ENCODE measurements at regions not wholly inside any gene's neighbourhood (a gene's known extent, or its start where the extent isn't known, plus 50 kb on each side); places are given as distances from the start of the nearest gene placed in this dataset.

DNA sequence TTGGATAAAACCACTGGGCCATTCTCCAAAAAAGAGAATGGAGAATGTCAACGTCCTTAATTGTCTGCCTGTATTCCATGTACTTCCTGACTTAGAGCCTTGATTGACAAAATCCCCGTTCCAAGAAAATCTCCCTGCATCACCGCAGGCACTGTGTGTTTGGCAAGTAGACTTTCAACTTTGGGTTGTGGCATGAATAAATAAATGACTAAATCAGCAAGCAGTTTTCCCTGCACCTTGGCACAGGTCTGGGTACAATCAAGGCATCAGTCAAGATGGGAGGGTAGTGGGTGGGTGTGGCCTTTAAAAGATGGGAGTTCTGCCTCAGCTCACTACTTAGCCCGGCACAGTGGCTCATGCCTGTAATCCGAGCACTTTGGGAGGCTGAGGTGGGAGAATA lies 248.5 kb upstream of the RPL38 start:
- peak in 1 of 6 donors; percentile 44 for DNase-seq (ENCODE audit: low read depth in 4 of 6, low spot score in 6 of 6)
- Histone ChIP-seq H3K36me3 (ENCODE audit: control insufficient read depth, insufficient read depth, low read length) (no peaks in the 10 kb centered on the region), H3K4me3 (ENCODE audit: low read depth, low read length) (no peak overlapping the region), H3K27me3 (ENCODE audit: control insufficient read depth, insufficient read depth, low read length) (no peaks in the 10 kb centered on the region), H3K9me3 (ENCODE audit: control insufficient read depth, insufficient read depth, low read length) (no peaks in the 10 kb centered on the region), H3K27ac (ENCODE audit: low read depth, low read length) (no peak overlapping the region), H3K4me1 (ENCODE audit: control insufficient read depth, insufficient read depth, low read length) (peaks cover 30% of the 10 kb centered on the region)
- WGBS (ENCODE audit: insufficient coverage): 64% methylated on average over 2 of the region's 5 CpGs

DNA sequence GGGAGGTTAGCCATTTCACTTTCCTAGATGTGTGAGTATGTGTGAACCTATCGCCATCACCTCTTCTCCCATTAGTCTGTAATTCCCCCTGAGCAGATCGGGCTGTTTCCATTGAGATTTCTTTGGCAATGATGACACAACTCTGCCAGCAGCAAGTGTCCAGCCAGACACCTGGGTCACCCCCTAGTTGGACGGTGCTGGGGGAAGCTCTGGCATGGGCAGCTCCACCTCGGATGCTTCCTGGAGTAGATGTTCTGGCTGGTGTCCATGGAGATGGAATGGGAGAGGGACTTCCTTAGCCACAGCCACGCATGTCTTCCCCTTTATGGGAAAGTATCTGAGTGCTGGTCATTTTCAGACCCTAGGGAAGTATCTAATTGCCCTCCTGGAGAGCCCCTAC lies 247.9 kb upstream of the RPL38 start:
- H3K27me3 ChIP-seq (ENCODE audit: control insufficient read depth, insufficient read depth, low read length): no peaks in the 10 kb centered on the region
- DNase-seq (ENCODE audit: low read depth in 4 of 6, low spot score in 6 of 6): no peak
- WGBS (ENCODE audit: insufficient coverage): 80% methylated on average over 2 of the region's 5 CpGs
- H3K36me3 ChIP-seq (ENCODE audit: control insufficient read depth, insufficient read depth, low read length): no peaks in the 10 kb centered on the region
- no peak overlapping the region for H3K4me3 ChIP-seq (ENCODE audit: low read depth, low read length)
- no peak overlapping the region for H3K27ac ChIP-seq (ENCODE audit: low read depth, low read length)
- no peaks in the 10 kb centered on the region for H3K9me3 ChIP-seq (ENCODE audit: control insufficient read depth, insufficient read depth, low read length)
- peaks cover 26% of the 10 kb centered on the region for H3K4me1 ChIP-seq (ENCODE audit: control insufficient read depth, insufficient read depth, low read length)

DNA sequence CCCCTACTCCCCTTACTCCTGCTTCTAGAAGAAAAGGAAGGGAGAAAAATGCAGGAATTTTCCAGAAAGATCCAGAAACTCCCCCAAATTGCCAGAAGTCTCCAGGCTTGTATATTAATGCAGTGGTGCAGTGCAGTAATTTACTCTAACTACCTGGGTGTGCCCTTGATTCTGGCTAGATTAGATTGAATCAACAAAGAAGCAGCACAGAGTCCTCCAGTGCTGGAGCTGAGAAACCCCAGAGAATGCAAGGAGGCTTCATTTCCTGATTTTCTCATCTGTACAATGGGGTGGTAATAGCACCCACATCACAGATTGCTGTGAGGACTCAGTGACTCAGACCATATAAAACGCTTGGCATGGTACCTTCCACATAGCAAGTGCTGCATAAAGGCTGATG lies 247.3 kb upstream of the RPL38 start:
- Histone ChIP-seq H3K27ac (ENCODE audit: low read depth, low read length) (no peak overlapping the region), H3K4me3 (ENCODE audit: low read depth, low read length) (no peak overlapping the region), H3K27me3 (ENCODE audit: control insufficient read depth, insufficient read depth, low read length) (no peaks in the 10 kb centered on the region), H3K4me1 (ENCODE audit: control insufficient read depth, insufficient read depth, low read length) (peaks cover 20% of the 10 kb centered on the region), H3K36me3 (ENCODE audit: control insufficient read depth, insufficient read depth, low read length) (no peaks in the 10 kb centered on the region), H3K9me3 (ENCODE audit: control insufficient read depth, insufficient read depth, low read length) (no peaks in the 10 kb centered on the region)
- 75% methylated on average over 1 of the region's 1 CpG for WGBS (ENCODE audit: insufficient coverage)
- DNase-seq (ENCODE audit: low read depth in 4 of 6, low spot score in 6 of 6): no peak

DNA sequence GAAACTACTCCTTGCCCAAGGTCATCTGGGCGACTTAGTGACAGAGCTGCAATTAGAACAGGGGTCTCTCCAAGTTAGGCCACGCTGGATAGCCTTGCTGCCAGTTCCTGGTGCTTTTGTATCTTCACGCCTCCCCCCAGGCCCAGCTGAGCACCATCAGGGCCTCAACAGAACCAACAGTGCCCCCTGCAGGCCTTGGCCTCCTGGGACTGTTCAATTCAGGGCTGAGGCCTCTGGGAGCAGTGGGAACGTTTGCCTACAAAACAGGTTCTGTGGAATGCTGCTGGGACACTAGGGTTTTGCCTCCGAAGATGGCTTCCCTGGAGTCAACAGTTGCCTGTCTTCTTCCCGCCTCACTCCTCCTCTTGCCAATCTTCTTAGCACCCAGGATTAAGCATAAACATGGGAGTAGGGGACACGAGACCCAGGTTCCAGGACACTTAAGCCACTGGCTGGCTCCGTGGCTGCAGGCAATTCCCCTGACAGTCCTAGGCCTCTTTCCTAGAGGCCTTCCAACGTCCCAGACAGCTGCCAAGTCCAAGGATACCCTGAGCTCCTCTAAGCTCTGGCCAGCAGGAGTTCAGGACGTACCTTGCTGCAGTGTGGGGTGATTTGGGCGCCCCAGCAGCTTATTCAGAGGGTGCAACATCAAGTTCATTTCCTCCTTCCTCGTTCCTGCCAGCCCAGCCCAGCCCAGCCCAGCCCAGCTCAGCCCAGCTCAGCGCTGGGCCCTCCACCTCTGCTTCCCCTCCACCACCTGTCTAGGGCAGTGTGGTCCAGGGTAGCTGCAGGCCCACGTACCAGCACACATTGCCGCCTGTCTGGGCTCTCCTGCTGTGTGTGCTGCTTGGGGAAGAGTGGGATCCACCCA lies 246.6 kb upstream of the RPL38 start:
- 74% methylated on average over 12 of the region's 15 CpGs for WGBS (ENCODE audit: insufficient coverage)
- Histone ChIP-seq H3K27ac (ENCODE audit: low read depth, low read length) (no peak overlapping the region), H3K27me3 (ENCODE audit: control insufficient read depth, insufficient read depth, low read length) (no peaks in the 10 kb centered on the region), H3K4me3 (ENCODE audit: low read depth, low read length) (no peak overlapping the region), H3K36me3 (ENCODE audit: control insufficient read depth, insufficient read depth, low read length) (no peaks in the 10 kb centered on the region), H3K4me1 (ENCODE audit: control insufficient read depth, insufficient read depth, low read length) (peaks cover 14% of the 10 kb centered on the region), H3K9me3 (ENCODE audit: control insufficient read depth, insufficient read depth, low read length) (no peaks in the 10 kb centered on the region)
- DNase-seq (ENCODE audit: low read depth in 4 of 6, low spot score in 6 of 6): peak in 3 of 6 donors; percentile 36 to 78 (median 77)

DNA sequence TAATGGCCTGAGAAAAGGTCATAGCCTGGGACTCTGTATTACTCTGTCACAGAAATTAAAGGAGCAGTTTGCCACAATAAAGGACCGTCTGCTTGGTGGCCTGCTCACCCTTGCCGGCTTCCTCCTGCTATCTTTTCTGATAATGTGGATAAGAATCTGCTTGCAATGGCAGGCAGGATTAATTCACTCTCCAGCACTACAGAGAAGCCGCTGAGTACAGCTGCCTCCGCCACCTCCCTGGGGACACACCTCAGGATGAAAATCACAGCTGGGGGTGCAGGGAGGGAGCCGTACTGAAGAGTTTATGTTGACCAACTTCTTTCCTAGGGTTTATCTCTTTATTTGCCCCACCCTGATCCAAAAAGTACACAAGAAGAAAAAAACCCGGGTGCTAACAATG lies 245.9 kb upstream of the RPL38 start:
- no peaks in the 10 kb centered on the region for H3K27me3 ChIP-seq (ENCODE audit: control insufficient read depth, insufficient read depth, low read length)
- no peaks in the 10 kb centered on the region for H3K36me3 ChIP-seq (ENCODE audit: control insufficient read depth, insufficient read depth, low read length)
- peak in 1 of 6 donors; percentile 42 for DNase-seq (ENCODE audit: low read depth in 4 of 6, low spot score in 6 of 6)
- 43% methylated on average over 1 of the region's 6 CpGs for WGBS (ENCODE audit: insufficient coverage)
- H3K4me3 ChIP-seq (ENCODE audit: low read depth, low read length): no peak overlapping the region
- no peak overlapping the region for H3K27ac ChIP-seq (ENCODE audit: low read depth, low read length)
- H3K9me3 ChIP-seq (ENCODE audit: control insufficient read depth, insufficient read depth, low read length): no peaks in the 10 kb centered on the region
- peaks cover 6% of the 10 kb centered on the region for H3K4me1 ChIP-seq (ENCODE audit: control insufficient read depth, insufficient read depth, low read length)

DNA sequence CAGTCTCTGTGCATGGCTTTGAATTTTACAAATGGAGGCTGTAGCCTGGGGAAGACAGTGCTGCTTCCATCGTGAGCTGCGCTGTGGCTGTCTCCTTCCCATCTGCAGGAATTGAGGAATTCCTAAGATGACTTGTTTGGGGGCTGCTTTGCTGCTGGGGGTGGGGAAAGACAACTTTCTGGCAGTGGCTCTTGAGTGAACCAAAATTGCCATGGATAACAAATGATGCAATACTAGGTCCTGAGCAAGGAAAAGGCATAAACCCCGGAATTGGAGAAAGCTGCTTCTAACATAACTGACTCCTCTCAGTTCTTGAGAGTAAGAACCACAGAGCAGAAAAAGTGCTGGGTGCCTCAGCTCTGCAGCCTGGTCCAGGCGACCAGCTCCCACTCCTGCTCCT lies 245.0 kb upstream of the RPL38 start:
- no peak overlapping the region for H3K27ac ChIP-seq (ENCODE audit: low read depth, low read length)
- H3K9me3 ChIP-seq (ENCODE audit: control insufficient read depth, insufficient read depth, low read length): no peaks in the 10 kb centered on the region
- no peaks in the 10 kb centered on the region for H3K36me3 ChIP-seq (ENCODE audit: control insufficient read depth, insufficient read depth, low read length)
- H3K4me3 ChIP-seq (ENCODE audit: low read depth, low read length): no peak overlapping the region
- no peak for DNase-seq (ENCODE audit: low read depth in 4 of 6, low spot score in 6 of 6)
- 94% methylated on average over 3 of the region's 4 CpGs for WGBS (ENCODE audit: insufficient coverage)
- no peaks in the 10 kb centered on the region for H3K4me1 ChIP-seq (ENCODE audit: control insufficient read depth, insufficient read depth, low read length)
- H3K27me3 ChIP-seq (ENCODE audit: control insufficient read depth, insufficient read depth, low read length): no peaks in the 10 kb centered on the region

DNA sequence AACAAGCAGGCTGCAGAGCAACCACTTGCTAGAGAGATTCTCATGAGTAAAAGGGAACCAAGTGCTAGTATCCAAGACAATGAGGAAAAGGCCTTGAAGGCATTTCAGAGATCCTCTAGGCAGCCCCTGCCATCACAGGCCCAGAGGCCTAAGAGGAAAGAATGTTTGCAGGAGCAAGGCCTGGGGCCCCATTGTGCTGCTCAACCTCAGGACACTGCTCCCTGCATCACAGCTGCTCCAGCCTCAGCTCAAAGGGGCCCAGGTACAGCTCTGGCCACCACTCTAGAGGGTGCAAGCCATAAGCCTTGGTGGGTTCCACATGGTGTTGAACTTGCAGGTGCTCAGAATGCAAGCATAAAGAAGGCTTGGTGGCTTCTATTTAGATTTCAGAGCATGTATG lies 243.0 kb upstream of the RPL38 start:
- no peaks in the 10 kb centered on the region for H3K27me3 ChIP-seq (ENCODE audit: control insufficient read depth, insufficient read depth, low read length)
- no peak for DNase-seq (ENCODE audit: low read depth in 4 of 6, low spot score in 6 of 6)
- H3K9me3 ChIP-seq (ENCODE audit: control insufficient read depth, insufficient read depth, low read length): no peaks in the 10 kb centered on the region
- H3K4me3 ChIP-seq (ENCODE audit: low read depth, low read length): no peak overlapping the region
- no peak overlapping the region for H3K27ac ChIP-seq (ENCODE audit: low read depth, low read length)
- no peaks in the 10 kb centered on the region for H3K36me3 ChIP-seq (ENCODE audit: control insufficient read depth, insufficient read depth, low read length)
- no peaks in the 10 kb centered on the region for H3K4me1 ChIP-seq (ENCODE audit: control insufficient read depth, insufficient read depth, low read length)

DNA sequence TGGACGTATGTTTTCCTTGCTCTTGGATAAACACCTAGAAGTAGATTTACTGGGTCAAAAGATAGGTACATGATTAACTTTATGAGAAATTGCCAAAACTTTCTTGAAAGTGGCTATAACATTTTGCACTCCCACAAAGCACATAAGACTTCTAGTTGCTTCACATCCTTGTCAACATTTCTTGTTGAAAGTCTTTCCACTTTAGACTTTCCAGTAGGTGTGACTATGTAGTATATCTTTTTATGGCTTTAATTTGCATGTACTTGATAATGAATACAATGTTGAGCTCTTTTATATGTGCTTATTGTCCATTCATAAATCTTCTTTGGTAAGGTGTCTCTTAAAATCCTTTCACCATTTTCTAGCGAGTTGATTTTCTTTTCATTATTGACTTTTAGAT lies 241.2 kb upstream of the RPL38 start:
- WGBS (ENCODE audit: insufficient coverage): no CpG with 5 or more reads among the region's 2 CpGs
- H3K36me3 ChIP-seq (ENCODE audit: control insufficient read depth, insufficient read depth, low read length): no peaks in the 10 kb centered on the region
- no peaks in the 10 kb centered on the region for H3K9me3 ChIP-seq (ENCODE audit: control insufficient read depth, insufficient read depth, low read length)
- no peak overlapping the region for H3K4me3 ChIP-seq (ENCODE audit: low read depth, low read length)
- no peak overlapping the region for H3K27ac ChIP-seq (ENCODE audit: low read depth, low read length)
- no peaks in the 10 kb centered on the region for H3K27me3 ChIP-seq (ENCODE audit: control insufficient read depth, insufficient read depth, low read length)
- DNase-seq (ENCODE audit: low read depth in 4 of 6, low spot score in 6 of 6): no peak
- H3K4me1 ChIP-seq (ENCODE audit: control insufficient read depth, insufficient read depth, low read length): no peaks in the 10 kb centered on the region

DNA sequence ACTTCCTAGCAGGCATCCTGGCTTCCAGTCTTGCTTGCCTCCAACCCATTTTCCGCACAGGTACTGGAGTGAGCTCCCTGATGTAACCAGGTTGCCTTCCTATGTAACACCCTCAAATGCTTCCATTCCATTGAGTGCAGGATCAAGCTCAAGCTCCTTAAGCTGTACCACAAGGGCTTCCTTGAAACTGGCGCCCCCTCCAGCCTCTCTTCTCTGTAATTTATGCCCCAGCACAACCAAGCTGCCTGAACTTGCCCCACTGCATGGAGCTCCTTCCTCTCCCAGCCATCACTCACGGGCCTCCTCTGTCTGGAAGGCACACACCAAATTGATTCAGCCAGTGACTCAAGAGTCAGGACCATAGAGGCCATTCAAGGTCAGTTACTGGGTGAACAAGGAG lies 234.8 kb upstream of the RPL38 start:
- Histone ChIP-seq H3K4me3 (ENCODE audit: low read depth, low read length) (no peak overlapping the region), H3K36me3 (ENCODE audit: control insufficient read depth, insufficient read depth, low read length) (no peaks in the 10 kb centered on the region), H3K27ac (ENCODE audit: low read depth, low read length) (no peak overlapping the region), H3K27me3 (ENCODE audit: control insufficient read depth, insufficient read depth, low read length) (no peaks in the 10 kb centered on the region), H3K9me3 (ENCODE audit: control insufficient read depth, insufficient read depth, low read length) (no peaks in the 10 kb centered on the region), H3K4me1 (ENCODE audit: control insufficient read depth, insufficient read depth, low read length) (no peaks in the 10 kb centered on the region)
- WGBS (ENCODE audit: insufficient coverage): 96% methylated on average over 2 of the region's 3 CpGs
- no peak for DNase-seq (ENCODE audit: low read depth in 4 of 6, low spot score in 6 of 6)

DNA sequence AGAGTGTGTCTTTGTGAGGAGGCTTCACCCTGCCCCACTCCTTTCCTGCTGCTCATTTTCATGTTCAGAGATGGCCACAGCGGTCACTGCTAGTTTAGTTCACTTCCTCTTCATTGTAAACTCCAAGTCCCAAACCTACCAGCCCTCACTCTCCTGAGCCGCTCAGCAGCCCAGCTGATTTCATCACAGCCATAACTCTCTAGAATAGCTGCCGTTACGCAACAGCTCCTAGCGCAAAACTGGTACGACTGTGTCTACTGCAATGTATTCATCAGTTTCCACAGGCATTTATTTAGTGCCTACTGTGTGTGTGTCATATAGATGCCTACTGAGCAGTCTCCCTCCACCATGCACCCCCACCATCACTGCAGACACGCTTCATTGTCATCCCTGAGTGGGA lies 233.5 kb upstream of the RPL38 start:
- Histone ChIP-seq H3K9me3 (ENCODE audit: control insufficient read depth, insufficient read depth, low read length) (no peaks in the 10 kb centered on the region), H3K4me3 (ENCODE audit: low read depth, low read length) (no peak overlapping the region), H3K27me3 (ENCODE audit: control insufficient read depth, insufficient read depth, low read length) (no peaks in the 10 kb centered on the region), H3K27ac (ENCODE audit: low read depth, low read length) (no peak overlapping the region), H3K4me1 (ENCODE audit: control insufficient read depth, insufficient read depth, low read length) (no peaks in the 10 kb centered on the region), H3K36me3 (ENCODE audit: control insufficient read depth, insufficient read depth, low read length) (no peaks in the 10 kb centered on the region)
- peak in 1 of 6 donors; percentile 38 for DNase-seq (ENCODE audit: low read depth in 4 of 6, low spot score in 6 of 6)
- WGBS (ENCODE audit: insufficient coverage): 93% methylated on average over 2 of the region's 7 CpGs

Data from spinal cord (tissue), 9 donors.